Activated T-cell treated with anti-CD3 and anti-CD28 coated beads for 24 hours (primary cell): ENCODE measurements at regions not wholly inside any gene's neighbourhood (a gene's known extent, or its start where the extent isn't known, plus 50 kb on each side); places are given as distances from the start of the nearest gene placed in this dataset.
"Not testable (repeated sequence)": the region's sequence is repeated elsewhere in the genome, so short reads cannot be mapped to it uniquely, and the experiment has no call there.

Experiments
- DNase-seq: peaks from one replicate; pipeline ENCODE4 v3.0.0-alpha.2; 2020; ENCODE audit warnings: low read depth

DNA sequence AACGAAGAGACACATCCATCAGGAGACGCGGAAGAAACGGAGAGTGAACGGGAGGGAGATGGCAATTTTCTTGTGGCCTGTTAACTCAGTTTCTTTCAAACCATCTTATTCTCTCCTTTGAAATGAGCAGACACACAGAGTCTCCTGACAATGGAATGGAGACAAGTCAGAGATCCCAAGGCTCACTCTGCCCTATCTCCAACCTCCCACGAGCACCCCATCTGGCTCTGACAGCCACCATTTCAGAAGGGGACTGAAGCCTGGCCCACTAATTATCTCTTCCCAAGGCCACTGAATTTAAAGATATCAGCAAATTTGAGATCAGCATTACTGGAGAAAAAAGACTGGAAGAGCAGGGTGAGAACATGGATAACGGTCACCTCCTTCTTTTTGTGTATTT is 215.6 kb downstream of the DHX15 start:
- DNase-seq: no peak

DNA sequence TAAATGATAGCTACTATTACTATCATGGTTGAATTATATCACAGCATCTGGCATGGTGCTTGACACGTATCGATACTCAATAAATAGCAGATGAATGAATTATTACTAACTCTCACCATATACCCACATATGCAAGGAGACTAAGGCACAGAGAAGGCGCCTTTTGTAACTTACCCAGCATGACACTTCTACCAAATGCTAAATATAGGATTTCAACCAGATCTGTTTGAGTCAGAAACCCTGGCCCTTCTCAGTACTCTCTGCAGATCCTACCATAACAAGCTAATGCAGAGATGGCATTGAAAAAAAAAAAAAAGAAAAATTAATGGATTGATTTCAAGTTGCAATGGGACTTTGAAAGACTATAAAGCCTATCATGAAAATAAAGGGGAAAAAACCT is 219.5 kb downstream of the DHX15 start:
- no peak for DNase-seq

DNA sequence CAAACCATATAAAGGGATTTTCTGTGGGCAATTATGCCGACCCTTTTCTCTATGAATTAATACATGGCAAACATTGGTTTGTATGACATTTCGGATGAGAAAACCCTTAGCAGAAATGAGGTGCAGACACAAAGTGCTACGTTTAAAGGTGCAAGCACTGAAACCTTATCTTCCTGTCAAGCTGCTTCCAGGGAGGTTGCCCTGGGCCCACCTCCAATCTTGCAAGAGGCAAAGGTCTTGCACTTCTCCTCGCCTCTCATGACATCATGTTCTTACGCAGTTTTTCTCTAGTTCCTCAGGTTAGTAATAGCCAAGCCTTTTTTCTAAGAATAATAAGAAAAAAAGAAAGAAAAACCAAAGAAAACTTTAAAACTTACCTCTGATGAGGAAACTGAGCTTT is 220.1 kb downstream of the DHX15 start:
- DNase-seq: no peak

DNA sequence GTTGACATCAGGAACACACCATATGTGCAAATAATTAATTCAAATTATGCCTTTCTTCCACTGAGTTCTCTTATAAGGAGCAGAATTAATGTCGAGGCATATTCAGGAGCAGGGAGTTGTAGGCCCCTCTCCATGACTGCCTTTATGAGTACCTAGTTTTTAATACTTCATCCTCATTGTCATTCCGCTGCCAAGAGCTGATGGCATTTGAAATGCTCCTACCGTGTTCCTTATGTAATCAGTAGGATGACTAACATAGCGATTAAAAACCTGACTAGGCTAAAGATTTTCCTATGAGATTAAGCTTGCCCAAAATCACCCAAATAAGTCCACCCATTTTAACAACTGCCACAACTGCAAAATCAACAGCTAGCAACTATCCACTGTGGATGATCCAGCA is 220.6 kb downstream of the DHX15 start:
- no peak for DNase-seq

DNA sequence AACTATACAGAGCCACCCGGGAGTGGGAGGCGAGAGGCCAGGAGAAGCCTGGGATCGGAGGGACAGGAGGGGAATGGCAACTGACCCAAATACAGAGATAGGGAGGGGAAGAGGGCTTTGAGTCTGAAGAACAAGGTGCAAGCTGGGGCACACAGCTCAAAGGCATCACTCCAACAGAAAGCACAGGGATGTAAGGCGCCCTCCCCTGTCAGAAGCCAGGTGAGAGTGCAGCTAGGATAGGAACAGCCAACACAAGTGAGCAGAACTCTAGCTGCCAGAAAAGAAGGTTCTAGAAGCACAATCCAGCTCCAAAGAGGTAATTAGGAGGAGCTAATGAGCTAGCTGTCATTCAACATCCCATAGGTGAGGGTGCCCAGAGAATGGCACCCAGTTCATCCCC is 232.2 kb downstream of the DHX15 start:
- DNase-seq: no peak

DNA sequence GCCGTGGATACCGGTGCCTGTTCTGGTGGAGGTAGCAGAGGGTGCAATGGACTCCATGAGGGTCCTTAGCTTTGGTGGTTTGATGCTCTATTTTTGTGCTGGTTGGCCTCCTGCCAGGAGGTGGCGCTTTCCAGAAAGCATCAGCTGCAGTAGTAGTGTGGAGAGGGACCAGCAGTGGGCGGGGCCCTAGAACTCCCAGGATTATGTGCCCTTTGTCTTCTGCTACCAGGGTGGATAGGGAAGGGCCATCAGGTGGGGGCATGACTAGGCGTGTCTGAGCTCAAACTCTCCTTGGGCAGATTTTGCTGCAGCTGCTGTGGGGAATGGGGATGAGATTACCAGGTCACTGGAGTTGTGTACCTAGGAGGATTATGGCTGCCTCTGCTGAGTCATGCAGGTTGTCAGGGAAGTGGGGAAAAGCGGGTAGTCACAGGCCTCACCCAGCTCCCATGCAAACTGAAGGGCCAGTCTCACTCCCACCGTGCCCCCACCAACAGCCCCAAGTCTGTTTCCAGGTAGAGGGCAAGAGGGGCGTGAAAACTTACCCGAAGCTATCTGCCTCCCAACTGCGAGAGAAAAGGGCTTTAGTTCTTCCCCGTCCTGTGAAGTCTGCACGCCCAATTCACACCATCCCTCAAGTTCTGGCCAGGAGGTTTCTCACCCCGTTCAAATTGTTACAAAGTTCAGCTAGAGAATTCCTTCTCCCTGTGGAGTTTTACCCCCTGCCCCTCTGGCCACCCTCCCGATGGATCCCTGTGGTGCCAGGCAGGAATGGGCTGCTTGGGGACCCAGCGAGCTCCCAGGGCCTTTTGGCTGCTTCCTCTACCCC is 235.0 kb downstream of the DHX15 start:
- DNase-seq: not testable (repeated sequence)

DNA sequence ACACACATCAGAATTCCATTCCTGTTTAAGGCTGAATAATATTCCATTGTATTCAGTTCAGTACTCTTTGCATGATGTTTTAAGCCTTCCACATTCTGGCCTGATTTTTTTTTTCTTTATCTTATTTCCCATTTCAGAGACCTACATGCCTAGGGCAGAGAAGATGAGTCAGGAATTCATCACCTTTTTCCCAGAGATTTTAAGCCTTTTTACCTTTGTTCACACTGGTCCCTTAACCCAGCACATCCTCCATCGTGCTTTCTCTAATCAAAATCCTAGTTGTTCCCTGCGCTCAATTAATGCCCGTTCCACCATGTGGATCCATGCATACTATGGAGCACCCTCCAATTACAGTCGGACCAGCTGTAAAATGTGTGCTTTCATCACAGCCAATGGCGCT is 245.1 kb downstream of the DHX15 start:
- DNase-seq: no peak

DNA sequence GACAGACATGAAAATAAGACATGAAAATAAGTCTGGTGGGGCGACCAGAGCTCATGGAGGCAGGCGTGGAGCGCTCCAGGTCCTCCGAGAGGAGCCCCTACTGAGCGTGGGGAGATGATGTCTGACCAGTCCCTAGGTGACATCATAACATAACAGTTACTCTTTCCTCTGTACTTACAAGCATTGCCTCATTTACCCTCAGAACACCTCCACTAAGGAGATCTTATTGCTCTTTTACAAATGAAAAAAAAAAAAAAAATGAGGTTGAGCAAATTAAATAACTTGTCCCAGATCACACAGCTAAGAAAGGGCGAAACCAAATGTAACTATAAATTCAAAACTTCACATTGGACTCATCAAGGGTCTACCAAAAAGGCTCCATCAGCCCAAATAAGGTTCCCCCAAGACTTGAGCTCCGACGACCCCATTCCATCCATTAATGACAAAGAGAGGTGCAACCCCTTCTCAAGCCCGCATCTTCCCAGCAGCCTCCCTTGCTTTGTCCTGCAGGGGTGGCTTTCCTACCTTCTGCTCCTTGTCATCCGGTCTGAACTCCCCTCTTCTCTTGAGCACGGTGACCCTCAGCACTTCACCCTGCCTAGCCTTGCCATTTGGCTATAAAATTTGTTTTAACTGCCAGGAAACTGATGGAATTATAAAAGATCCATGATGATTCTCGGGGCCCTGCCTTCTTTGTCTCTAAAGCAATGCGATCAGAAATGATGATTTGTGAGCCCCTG is 246.7 kb downstream of the DHX15 start:
- no peak for DNase-seq

DNA sequence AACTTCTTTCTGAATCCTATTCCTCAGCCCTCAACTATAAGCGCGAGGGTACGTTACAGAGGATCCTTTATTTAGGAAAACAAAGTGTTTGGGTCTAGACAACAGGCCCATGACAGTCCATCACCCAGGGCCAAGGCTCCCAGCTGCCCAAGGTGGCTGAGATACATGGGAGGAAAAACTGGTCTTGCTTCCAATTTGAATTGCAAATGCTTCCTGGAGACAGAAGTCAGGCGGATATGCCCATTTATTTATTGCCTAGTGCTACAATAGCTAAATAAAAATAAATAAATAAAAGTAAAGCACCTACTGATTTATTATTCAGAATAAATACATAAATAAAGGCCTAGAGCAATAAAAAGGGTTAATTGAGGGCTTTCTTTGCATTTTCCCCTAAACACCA is 248.7 kb downstream of the DHX15 start:
- DNase-seq: no peak

DNA sequence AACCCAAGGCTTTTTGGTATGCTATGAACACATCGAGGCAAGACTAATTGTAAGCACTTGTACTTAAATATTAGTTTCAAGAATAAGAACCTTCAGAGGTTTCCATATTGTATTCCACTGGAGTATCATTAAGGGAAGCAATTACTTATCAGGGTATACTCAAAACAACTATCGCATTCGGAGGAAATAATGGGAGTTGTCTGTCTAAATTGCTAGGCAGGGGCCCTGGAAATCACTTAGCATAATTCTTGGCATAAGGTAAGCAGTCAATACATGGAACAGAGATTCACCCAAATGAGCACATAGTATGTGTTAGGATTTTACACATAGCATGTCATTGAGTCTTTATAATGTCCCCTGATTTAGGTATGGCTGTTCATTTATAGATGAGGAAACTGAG is 249.4 kb downstream of the DHX15 start:
- no peak for DNase-seq

DNA sequence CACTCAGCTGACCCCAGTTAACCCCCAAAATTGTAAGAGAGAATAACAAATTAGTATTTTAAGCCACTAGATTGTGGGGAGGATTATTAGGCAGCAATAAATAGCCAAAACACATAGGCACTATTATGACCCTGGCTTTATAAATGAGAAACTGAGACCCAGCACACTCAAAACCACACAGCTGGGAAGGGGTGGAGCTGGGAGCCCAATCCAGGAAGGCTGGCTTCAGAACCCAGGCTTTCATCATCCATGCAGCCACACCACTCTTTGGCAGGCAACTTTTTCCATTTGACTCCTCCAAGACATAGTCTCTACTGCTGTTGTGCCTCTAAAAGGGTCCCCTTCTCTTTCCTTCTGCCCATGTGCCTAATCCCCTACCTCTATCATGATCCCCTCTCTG is 253.8 kb downstream of the DHX15 start:
- DNase-seq: no peak

DNA sequence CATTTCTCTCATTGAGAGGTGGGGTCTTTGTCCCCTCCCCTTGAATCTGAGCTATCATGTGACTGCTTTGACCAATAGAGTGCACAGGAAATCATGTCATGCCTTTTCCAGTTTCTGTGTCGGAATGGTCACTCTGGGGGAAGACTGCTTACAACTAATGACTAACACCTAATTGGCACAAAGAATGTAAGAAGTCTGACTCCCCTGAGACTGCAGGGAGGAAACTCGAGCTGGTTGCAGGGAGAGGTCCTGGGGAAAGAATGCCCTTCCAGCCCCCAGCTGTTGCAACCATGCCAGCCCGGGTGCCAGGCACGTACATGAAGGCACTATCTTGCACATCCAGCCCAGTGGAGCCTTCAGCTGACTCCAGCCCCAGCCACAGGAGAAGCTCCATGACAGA is 254.2 kb downstream of the DHX15 start:
- no peak for DNase-seq

DNA sequence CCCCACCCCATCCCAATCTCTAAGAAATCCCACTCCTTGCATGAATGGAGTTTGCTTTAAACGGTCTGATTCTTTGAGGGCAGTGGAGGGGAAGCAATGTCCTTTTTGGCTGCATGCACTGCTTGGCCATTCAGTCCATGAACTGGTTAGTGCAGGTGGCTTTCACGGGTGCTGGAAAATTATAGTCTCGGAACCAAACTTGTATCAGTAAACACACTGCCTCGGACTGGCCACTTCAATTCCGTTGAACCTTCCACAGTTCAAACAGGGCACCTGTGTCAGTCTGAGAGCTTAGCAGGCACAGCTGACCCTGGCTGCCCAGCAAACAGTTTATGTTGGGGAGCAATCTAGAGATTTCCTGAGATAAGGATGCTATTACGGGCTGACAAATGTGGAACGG is 255.6 kb downstream of the DHX15 start:
- no peak for DNase-seq

DNA sequence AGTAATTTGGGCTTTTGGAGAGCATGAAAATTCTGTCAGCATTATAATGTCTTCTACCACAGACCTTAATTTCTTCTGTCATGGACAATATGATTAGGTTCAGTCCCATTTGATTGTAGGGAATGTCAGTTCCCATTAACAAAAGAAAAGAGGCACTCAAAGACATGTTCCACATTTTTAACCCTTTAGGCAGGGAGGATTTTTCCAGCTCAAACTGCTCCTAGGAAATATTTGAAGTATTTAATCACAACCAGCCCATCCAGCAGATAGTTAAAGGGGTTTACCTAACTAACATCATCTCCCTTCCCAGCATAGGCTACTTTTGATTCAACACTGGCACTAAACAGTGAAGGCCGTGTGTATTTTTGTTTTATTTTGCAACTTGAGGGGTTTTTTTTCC is 256.0 kb downstream of the DHX15 start:
- no peak for DNase-seq

DNA sequence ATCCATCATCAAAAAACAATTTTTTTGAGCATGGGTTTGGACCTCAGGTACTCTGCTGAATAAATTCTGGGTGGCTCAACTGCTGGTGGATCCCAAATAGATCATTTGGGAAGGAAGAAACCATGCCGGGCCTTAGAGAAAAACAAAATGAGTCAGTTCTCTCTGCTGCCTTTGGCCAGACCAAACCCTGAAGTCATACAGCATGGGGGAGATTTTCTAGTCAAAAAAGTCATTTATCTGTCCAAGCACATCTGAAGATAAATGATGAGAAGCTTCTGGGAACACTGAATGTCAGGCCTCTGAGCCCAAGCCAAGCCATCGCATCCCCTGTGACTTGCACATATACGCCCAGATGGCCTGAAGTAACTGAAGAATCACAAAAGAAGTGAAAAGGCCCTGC is 261.4 kb downstream of the DHX15 start:
- no peak for DNase-seq

DNA sequence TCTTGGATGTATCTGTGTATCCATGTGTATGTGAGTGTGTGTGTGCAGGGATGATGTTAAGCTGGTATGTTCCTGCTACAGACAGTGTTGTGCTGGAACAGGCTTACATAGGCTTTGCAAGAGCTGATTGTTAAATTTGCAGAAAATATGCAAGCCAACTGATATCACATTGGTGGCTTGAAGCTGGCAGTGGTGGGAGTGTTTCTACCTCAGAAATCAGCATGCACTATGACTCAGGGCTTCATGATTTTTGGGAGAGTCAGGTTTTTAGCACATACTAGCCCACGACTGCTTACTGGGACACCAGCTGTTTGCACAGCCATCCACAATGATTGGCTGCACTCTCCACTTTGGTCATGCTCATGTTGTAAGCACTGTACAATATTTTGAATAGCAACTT is 261.8 kb downstream of the DHX15 start:
- no peak for DNase-seq

DNA sequence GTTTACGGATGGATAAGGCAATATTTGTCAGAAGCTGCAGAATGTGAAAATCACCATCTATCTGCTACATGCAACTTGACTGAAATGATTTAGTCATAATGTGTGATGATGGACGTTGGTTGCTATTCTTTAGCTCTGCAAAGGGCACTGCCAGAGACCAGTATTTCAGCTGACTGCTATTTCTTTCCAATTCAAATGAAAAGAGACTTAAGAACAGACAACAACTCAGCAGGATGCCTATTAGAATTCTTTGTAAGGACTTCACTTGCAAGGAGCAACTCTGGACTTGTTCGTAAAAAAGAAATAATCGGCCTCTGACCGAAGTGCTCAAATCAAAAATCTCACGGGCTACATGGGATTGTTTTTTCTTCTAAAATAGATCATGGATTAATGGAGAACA is 262.7 kb downstream of the DHX15 start:
- DNase-seq: no peak

DNA sequence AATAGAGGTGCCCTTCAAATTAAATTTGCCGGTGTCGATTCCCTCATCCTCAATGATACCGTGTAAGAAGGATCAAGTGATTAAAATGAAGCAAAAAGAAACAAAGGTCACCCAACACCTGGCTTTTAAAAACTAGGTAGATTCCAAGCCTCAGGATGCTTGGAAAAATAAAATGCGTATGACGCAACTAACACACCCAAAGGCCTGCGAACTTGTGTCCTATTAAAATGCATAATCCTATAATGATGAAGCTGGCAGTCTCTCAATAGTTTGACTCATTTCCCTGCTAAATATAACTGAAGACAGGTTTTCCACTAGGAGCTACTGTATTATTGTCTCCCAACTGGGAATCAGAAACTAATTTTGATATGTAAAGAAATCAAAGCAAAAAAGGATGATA is 263.2 kb downstream of the DHX15 start:
- no peak for DNase-seq

DNA sequence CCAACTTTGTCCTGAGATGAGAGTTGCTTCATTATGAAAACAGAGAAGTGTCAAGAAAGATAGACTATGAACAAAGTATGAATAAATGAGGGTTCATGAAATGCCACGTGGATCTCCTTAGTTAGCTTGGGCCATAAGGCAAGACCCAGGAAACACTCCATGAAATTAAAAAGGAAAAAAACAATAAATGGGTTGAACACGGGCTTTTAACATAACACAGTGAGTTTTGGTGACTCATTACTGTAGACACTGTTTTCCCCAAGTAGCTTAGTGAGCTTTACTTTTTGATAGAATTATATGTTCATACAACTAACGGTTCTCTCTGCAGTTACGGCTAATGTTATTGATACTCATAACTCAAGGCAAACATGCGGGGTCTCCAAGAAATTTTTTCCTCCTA is 265.0 kb downstream of the DHX15 start:
- no peak for DNase-seq

DNA sequence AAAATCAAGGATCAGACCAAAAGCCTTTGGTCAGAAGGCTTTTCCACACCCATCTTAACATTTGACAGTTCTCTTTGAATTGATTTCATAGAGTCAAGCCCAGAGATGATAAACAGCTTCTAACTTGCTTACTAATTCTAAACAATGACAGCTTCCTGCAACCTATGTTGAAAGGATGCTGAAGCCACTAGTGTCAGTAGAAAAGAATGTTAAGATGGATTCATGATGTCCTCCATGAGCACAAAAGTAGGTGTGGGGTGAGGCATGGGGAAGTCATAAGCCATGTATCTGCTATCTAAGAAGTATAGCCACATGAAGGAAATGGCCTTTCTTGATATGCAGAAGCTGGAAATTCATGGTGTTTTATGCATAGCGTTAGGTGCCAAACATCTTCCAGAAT is 269.3 kb downstream of the DHX15 start:
- no peak for DNase-seq

DNA sequence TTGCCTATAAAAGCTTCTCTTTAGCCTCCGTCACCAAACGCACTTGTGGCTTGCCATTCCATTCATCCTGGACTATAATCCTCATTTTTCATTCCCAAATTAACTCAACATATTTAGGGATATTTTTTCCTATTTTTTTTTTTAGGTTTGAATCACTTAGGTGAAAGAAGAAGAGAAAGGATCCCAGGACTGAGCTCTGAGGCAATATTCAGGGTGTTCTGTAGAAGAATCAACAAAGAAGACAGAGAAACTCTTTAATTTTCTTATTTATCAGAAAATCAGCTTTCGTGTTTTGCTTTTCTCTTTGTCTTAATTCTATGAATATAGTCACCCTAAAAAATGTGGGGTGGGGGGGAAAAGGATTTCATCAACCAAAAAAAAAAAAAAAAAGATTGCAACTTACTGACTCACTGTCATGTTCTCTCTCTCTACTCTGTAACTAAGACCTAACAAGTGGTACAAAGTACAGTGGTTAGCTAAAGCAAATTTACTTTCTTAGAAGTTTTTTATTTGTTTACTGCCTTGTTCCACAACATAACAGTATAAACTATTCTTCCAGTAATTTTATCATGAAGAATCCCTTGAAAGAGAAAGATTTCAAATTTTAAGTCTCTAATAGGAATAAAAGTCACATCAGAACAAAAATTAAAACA is 272.0 kb downstream of the DHX15 start:
- DNase-seq: no peak

DNA sequence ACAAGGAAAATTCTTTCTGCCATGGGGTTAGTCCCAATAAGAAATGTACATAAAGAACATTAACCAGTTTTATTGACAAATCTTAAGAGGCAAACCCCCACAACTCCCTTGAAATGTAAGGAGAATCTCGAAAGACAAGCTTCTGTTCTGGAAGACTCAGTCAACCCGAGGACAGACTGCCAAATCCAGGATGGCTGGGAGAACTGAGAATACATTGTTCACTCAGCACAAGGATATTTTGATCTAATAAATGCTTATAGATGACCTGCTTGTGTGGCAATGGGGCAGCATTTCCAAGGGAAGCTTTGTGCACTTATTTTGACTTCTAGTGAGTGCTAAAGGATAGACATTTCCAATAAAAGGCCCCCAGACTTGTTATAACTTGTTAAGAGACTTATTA is 280.4 kb downstream of the DHX15 start:
- no peak for DNase-seq

DNA sequence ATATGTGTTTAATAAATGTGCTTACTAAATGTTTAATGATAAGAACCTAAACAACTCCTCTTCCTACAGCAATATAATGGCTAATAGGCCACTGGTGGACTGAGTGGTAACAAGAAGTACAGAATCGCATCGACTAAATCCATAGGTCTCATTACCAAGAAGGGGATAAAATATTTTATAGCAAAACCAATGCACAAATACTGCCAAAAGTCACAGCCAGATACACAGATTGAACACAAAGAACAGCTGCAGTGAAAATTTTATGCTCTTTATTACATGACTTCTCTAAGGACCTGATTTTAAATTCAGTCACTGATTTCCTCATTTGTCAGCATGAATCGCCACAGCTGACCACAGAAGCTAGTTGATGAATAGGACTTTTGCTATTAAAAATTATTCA is 285.4 kb downstream of the DHX15 start:
- DNase-seq: no peak
